K562 (cell line): ENCODE measurements at regions not wholly inside any gene's neighbourhood (a gene's known extent, or its start where the extent isn't known, plus 50 kb on each side); places are given as distances from the start of the nearest gene placed in this dataset.

Source experiments
- FOXK1 ChIP-seq: sonication (generic); formaldehyde crosslinking; IDR thresholded peaks from 2 replicates; pipeline ENCODE4 v1.8.0; 2022; ENCODE audit warnings: missing genetic modification reagents, mild to moderate bottlenecking, borderline replicate concordance
- TBL1XR1 ChIP-seq, 2 experiments: IDR thresholded peaks; 2 replicates each; pipeline ENCODE4 v1.6.1; 2012; ENCODE audit warnings: improper control_type of control experiment in 2 of 2, low read length in 2 of 2, mild to moderate bottlenecking in 1 of 2
- TF ChIP-seq, protein P1 (sequence below): fragments of 150-350 bp; conservative IDR thresholded peaks from 2 replicates; pipeline ENCODE4 v1.6.1; 2014; ENCODE audit warnings: low read length
- TF ChIP-seq, protein P2 (sequence below): sonication (generic); formaldehyde crosslinking; IDR thresholded peaks from 2 replicates; pipeline ENCODE4 v1.8.0; 2022; ENCODE audit warnings: mild to moderate bottlenecking, missing genetic modification reagents
- TF ChIP-seq, protein P3 (sequence below): fragments of 250-450 bp; sonication (Bioruptor Pico); IDR thresholded peaks from 2 replicates; pipeline ENCODE4 v1.5.0; 2020; ENCODE audit warnings: mild to moderate bottlenecking, borderline replicate concordance
- TF ChIP-seq, protein P4 (sequence below): sonication (generic); formaldehyde crosslinking; IDR thresholded peaks from 2 replicates; pipeline ENCODE4 v1.9.0; 2022; ENCODE audit warnings: mild to moderate bottlenecking, missing genetic modification reagents

DNA sequence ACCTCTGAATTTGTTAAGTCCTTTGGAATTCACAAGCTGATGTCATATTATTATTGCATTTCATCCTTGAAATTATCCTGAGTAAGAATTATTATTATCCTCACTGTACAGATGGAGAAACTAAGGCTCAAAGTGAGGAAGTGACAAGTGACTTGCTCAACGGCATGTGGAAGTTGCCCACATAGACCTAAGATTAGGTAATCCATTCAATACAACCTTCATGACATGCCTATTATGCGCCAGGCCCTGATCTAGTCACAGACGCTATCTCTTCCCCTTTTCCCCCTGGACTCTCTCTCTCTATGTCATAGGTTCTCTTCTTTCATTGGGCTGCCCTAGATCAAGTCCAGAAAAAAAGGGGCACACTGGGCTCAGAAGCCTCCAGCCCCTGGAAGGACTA, 84.9 kb upstream of the KCNK2 start:
- TF ChIP-seq, protein P1, sequence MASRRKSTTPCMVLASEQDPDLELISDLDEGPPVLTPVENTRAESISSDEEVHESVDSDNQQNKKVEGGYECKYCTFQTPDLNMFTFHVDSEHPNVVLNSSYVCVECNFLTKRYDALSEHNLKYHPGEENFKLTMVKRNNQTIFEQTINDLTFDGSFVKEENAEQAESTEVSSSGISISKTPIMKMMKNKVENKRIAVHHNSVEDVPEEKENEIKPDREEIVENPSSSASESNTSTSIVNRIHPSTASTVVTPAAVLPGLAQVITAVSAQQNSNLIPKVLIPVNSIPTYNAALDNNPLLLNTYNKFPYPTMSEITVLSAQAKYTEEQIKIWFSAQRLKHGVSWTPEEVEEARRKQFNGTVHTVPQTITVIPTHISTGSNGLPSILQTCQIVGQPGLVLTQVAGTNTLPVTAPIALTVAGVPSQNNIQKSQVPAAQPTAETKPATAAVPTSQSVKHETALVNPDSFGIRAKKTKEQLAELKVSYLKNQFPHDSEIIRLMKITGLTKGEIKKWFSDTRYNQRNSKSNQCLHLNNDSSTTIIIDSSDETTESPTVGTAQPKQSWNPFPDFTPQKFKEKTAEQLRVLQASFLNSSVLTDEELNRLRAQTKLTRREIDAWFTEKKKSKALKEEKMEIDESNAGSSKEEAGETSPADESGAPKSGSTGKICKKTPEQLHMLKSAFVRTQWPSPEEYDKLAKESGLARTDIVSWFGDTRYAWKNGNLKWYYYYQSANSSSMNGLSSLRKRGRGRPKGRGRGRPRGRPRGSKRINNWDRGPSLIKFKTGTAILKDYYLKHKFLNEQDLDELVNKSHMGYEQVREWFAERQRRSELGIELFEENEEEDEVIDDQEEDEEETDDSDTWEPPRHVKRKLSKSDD: no peak
- TF ChIP-seq, protein P2, sequence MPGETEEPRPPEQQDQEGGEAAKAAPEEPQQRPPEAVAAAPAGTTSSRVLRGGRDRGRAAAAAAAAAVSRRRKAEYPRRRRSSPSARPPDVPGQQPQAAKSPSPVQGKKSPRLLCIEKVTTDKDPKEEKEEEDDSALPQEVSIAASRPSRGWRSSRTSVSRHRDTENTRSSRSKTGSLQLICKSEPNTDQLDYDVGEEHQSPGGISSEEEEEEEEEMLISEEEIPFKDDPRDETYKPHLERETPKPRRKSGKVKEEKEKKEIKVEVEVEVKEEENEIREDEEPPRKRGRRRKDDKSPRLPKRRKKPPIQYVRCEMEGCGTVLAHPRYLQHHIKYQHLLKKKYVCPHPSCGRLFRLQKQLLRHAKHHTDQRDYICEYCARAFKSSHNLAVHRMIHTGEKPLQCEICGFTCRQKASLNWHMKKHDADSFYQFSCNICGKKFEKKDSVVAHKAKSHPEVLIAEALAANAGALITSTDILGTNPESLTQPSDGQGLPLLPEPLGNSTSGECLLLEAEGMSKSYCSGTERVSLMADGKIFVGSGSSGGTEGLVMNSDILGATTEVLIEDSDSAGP: no peak
- TF ChIP-seq, protein P3, sequence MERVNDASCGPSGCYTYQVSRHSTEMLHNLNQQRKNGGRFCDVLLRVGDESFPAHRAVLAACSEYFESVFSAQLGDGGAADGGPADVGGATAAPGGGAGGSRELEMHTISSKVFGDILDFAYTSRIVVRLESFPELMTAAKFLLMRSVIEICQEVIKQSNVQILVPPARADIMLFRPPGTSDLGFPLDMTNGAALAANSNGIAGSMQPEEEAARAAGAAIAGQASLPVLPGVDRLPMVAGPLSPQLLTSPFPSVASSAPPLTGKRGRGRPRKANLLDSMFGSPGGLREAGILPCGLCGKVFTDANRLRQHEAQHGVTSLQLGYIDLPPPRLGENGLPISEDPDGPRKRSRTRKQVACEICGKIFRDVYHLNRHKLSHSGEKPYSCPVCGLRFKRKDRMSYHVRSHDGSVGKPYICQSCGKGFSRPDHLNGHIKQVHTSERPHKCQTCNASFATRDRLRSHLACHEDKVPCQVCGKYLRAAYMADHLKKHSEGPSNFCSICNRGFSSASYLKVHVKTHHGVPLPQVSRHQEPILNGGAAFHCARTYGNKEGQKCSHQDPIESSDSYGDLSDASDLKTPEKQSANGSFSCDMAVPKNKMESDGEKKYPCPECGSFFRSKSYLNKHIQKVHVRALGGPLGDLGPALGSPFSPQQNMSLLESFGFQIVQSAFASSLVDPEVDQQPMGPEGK (CRISPR knock-in tag): no peak
- TF ChIP-seq, protein P4, sequence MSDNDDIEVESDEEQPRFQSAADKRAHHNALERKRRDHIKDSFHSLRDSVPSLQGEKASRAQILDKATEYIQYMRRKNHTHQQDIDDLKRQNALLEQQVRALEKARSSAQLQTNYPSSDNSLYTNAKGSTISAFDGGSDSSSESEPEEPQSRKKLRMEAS (CRISPR knock-in tag): no peak
- TF ChIP-seq FOXK1 (no peak), TBL1XR1 (IDR thresholded peaks at IDR 0.05; ENCODE audit: low read length in 2 of 2) (no peak)
